Pancreas (tissue), 10 donors: ENCODE measurements at regions not wholly inside any gene's neighbourhood (a gene's known extent, or its start where the extent isn't known, plus 50 kb on each side); places are given as distances from the start of the nearest gene placed in this dataset.

ENCODE experiments used
- ATAC-seq, 4 donors: fragments of 200-7000 bp; cut with Tn5 transposase; one replicate each; pipeline versions ENCODE4 v1.8.0 to v1.9.1; 2020; ENCODE audit warnings: mild to moderate bottlenecking in 4 of 4, moderate library complexity in 4 of 4
- DNase-seq, 6 donors: peaks; one replicate each; pipeline ENCODE4 v3.0.0-alpha.2; 2020
- FAIRE-seq: peaks from 2 replicates; lab custom pipeline; 2012; peaks lifted over from hg19 to GRCh38; lab: Jason Lieb, UNC
- H3K27ac ChIP-seq, 4 donors: fragments of 200-600 bp; sonication (generic); 1 replicate in 3 of 4; 2 replicates in 1 of 4; pipeline versions ENCODE4 v1.5.0 to v1.8.0; 2020
- H3K27me3 ChIP-seq, 4 donors: fragments of 200-600 bp; one replicate each; pipeline ENCODE4 v1.8.0; 2021
- H3K36me3 ChIP-seq, 3 donors: fragments of 200-600 bp; sonication (generic) in 1 of 3; one replicate each; pipeline versions ENCODE4 v1.5.0 to v1.8.0; 2020 to 2021
- H3K4me1 ChIP-seq, 3 donors: fragments of 200-600 bp; one replicate each; pipeline ENCODE4 v1.8.0; 2021
- H3K4me3 ChIP-seq, 4 donors: fragments of 200-600 bp; sonication (generic) in 2 of 4; one replicate each; pipeline versions ENCODE4 v1.5.0 to v1.8.0; 2020 to 2021
- H3K9me3 ChIP-seq, 4 donors: fragments of 200-600 bp; one replicate each; pipeline ENCODE4 v1.8.0; 2021
- WGBS, 2 donors: extraction: QIAGEN DNeasy Blood & Tissue Kit; methylation state at CpG; one replicate each; pipeline ENCODE4 v1.1.7; 2013; 5-methylcytosine and 5-hydroxymethylcytosine counted together
- intact Hi-C, 3 donors: fragments of 100-400 bp; cut with DNase I; formaldehyde crosslinking; loops; one replicate each; pipeline versions ENCODE4 v1.11.1 to v1.14.2; 2022
- TF ChIP-seq, protein P1 (sequence below), 4 donors: fragments of 200-600 bp; sonication (generic) in 3 of 4; IDR thresholded peaks; one replicate each; pipeline versions ENCODE4 v1.5.0 to v1.8.0; 2021; ENCODE audit warnings: antibody characterized with exemption in 4 of 4
- donor health status: healthy with polysubstance abuse.
- donor health status: DM: no; HTN: no; CAD: no; lungs with moderate emphysema.
- donor health status: DM: no; HTN: no; CAD: no.
- donor health status: control.
- donor health status: control.
- donor health status: Bipolar disorder and iron deficiency.
- donor health status: DM: yes; HTN: yes; CAD: no.
- donor health status: DM: no; HTN: no; CAD: no.
- donor health status: DM: no; HTN: no; CAD: no.
- donor health status: DM: yes; HTN: yes; CAD: no.

DNA sequence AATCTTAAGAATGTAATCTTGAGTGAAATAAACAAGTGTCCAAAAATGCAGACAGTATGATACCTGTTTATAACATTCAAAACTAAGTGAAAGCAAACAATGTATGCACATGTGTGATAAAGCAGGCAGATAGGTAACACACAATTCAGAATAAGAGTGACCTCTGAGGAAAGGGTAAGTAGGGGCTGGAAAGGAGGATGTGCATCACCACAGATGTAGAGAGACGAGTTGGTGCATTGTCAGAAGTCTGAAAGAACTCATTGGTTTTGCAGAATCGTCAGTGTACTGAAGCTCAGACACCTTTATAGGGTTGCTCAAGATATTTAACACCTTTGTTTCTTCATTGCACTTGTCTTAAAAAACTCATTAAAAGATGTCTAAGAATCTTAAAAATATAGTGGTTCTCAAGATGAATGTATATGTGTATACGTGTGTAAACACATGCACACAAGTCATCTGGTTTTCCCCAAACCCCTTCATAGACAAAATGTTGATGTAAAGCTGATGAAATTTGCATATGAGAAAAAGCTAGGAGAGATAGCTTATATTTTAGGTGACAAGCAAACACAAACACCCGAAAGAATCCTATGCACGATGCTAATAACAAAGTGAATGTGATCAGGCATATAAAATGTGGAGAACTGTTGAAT, 197.6 kb upstream of the MEF2C start:
- intact Hi-C loops: no loop called here
- FAIRE-seq: no peak
- WGBS, 2 donors: 89 to 94% methylated on average over 5 of the region's 5 CpGs

DNA sequence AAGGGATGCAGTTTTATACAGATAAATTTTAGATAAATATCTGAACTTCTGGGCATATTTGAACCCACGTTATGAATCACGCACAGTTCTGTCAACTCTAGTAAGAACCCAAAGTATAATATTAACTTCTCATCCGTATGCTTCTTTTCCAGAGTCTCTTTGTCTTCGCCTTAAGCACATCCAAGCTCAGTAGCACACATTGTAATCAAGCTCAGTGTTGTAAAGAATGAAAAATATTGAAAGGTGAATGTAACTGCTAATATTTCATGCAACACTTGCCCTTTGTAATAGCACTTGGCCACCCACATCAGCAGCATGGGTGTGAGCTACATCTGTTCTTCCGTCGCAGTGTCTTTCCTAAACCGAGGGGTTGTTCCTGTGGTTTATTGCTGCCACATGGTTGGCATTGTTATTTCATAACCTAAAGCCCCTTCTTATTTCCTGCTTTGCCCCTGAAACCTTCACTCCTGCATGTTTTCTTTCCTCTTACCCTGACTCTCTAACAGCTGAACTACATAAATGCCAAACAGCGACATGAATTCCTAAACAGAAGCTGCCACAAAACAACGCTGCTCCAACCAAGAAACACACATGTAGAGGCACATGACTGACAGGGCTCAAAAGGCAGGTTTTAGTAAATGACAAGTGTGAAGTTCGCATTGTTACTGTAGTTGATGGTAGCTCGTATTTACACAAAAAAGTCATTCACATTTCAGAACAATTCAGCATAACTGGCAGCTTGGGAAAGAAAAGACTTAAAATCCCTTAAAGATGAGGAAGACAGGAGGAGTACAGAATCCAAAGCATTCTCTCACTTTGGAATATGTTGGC, 190.1 kb upstream of the MEF2C start:
- Histone ChIP-seq H3K9me3 (no peaks in the 10 kb centered on the region), H3K36me3 (no peaks in the 10 kb centered on the region), H3K27ac (no peak overlapping the region), H3K4me1 (no peaks in the 10 kb centered on the region), H3K4me3 (no peak overlapping the region), H3K27me3 (no peaks in the 10 kb centered on the region)
- intact Hi-C loops: no loop called here
- WGBS, 2 donors: 73% methylated on average over 11 of the region's 11 CpGs
- DNase-seq: no peak
- no peak for FAIRE-seq
- TF ChIP-seq, protein P1, sequence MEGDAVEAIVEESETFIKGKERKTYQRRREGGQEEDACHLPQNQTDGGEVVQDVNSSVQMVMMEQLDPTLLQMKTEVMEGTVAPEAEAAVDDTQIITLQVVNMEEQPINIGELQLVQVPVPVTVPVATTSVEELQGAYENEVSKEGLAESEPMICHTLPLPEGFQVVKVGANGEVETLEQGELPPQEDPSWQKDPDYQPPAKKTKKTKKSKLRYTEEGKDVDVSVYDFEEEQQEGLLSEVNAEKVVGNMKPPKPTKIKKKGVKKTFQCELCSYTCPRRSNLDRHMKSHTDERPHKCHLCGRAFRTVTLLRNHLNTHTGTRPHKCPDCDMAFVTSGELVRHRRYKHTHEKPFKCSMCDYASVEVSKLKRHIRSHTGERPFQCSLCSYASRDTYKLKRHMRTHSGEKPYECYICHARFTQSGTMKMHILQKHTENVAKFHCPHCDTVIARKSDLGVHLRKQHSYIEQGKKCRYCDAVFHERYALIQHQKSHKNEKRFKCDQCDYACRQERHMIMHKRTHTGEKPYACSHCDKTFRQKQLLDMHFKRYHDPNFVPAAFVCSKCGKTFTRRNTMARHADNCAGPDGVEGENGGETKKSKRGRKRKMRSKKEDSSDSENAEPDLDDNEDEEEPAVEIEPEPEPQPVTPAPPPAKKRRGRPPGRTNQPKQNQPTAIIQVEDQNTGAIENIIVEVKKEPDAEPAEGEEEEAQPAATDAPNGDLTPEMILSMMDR (IDR thresholded peaks at IDR 0.05): no peak
- no peak for ATAC-seq

More for the DNA sequence above, 197.6 kb upstream of the MEF2C start:
- no peak overlapping the region for H3K4me3 ChIP-seq
- H3K4me1 ChIP-seq: no peaks in the 10 kb centered on the region
- H3K36me3 ChIP-seq: no peaks in the 10 kb centered on the region
- no peaks in the 10 kb centered on the region for H3K27me3 ChIP-seq
- TF ChIP-seq, protein P1 (IDR thresholded peaks at IDR 0.05): no peak
- H3K27ac ChIP-seq: no peak overlapping the region
- no peak for ATAC-seq
- no peaks in the 10 kb centered on the region for H3K9me3 ChIP-seq
- no peak for DNase-seq

DNA sequence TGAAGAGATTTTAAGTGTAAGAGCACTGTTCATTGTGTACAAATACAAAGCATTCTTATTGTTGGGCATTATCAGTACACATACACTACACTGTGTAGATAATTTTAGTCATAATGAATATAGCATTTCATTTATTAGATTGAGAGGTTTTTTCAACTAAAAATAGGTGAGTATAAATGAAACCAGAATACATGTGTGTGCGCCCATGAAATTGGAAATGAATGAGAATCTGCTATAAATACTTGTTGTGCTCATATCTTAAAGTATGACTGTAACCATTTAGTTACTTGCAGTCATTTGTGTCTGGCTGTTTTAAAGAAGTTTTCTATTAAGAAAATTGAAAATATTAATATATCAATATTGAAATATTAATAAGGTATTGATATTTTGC, 189.0 kb upstream of the MEF2C start:
- DNase-seq (no peak), FAIRE-seq (no peak), ATAC-seq (no peak)
- Histone ChIP-seq H3K4me3 (no peak overlapping the region), H3K4me1 (no peaks in the 10 kb centered on the region), H3K27me3 (no peaks in the 10 kb centered on the region), H3K9me3 (no peaks in the 10 kb centered on the region), H3K27ac (no peak overlapping the region), H3K36me3 (no peaks in the 10 kb centered on the region)
- TF ChIP-seq, protein P1 (IDR thresholded peaks at IDR 0.05): no peak
- 71% methylated on average over 1 of the region's 1 CpG for WGBS, 2 donors
- intact Hi-C loops: no loop called here

DNA sequence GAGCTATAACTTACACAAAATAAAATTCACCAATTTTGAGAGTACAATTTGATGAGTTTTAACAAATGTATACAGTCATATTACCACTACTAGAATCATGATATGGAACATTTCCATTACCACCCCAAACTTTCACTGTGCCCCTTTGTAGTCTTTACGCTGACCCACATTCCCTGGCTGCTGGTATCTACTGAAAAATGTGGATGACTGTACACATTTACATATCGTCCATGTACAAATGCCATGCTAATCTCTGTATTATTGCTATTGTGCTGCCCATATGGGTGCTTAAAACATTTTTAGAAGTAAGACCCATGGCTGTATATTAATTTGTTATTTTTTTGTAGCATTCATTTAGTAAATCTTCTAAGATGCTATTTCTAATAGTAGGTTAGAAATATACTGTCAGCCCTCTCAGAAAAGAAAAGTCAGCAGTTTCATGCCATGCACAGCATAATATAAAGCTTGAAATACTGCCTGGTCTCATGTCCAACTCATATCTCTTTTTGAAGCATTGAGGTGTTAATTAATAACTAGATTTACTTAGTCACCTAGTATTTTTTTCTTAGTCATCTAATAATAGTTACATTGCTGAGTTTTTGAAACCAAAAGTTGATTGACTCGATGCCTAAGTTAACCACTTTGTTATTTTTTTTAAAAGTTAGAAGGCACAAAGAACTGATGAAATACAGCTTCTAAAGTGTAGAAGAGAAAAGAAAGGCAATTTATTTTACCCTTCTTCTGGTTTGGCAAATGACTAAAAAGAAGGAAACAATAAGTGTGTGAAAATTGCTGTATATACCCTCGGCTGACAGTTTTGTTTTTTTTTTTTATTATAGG, 188.3 kb upstream of the MEF2C start:
- intact Hi-C loops: no loop called here
- no peak for FAIRE-seq
- no peaks in the 10 kb centered on the region for H3K9me3 ChIP-seq
- 37% methylated on average over 4 of the region's 4 CpGs for WGBS, 2 donors
- H3K27me3 ChIP-seq: no peaks in the 10 kb centered on the region
- TF ChIP-seq, protein P1 (IDR thresholded peaks at IDR 0.05): no peak
- DNase-seq: no peak
- H3K27ac ChIP-seq: no peak overlapping the region
- no peaks in the 10 kb centered on the region for H3K4me1 ChIP-seq
- no peak overlapping the region for H3K4me3 ChIP-seq
- peak; percentile 53 to 87 (median 72) for ATAC-seq
- no peaks in the 10 kb centered on the region for H3K36me3 ChIP-seq
